KMS-11 (cell line): ENCODE measurements at regions not wholly inside any gene's neighbourhood (a gene's known extent, or its start where the extent isn't known, plus 50 kb on each side); places are given as distances from the start of the nearest gene placed in this dataset.

Experiments used
- H2AFZ ChIP-seq: fragments of 200-600 bp; sonication (generic); 2 replicates; pipeline ENCODE4 v1.6.1; 2016; ENCODE audit warnings: antibody characterized with exemption, mixed run types, low read depth
- H3K27ac ChIP-seq: fragments of 200-600 bp; sonication (generic); 2 replicates; pipeline ENCODE4 v1.6.1; 2016; ENCODE audit warnings: mild to moderate bottlenecking, mixed run types
- H3K27me3 ChIP-seq: fragments of 200-600 bp; sonication (generic); 2 replicates; pipeline ENCODE4 v1.6.1; 2017; ENCODE audit warnings: mild to moderate bottlenecking, low read depth, mixed run types, moderate library complexity; ENCODE audit not compliant: insufficient read depth
- H3K36me3 ChIP-seq: fragments of 200-600 bp; sonication (generic); 2 replicates; pipeline ENCODE4 v1.6.1; 2017; ENCODE audit warnings: mild to moderate bottlenecking, mixed run types; ENCODE audit not compliant: insufficient read depth
- H3K4me1 ChIP-seq: fragments of 200-600 bp; sonication (generic); 2 replicates; pipeline ENCODE4 v1.6.1; 2016; ENCODE audit warnings: mild to moderate bottlenecking, low read depth, mixed run types; ENCODE audit not compliant: poor library complexity, severe bottlenecking
- H3K4me2 ChIP-seq: fragments of 200-600 bp; sonication (generic); 2 replicates; pipeline ENCODE4 v1.7.0; 2016; ENCODE audit warnings: mild to moderate bottlenecking, mixed run types
- H3K4me3 ChIP-seq: fragments of 200-600 bp; sonication (generic); IDR thresholded peaks from 2 replicates; pipeline ENCODE4 v1.6.1; 2017; ENCODE audit warnings: low read depth, low read length, mixed read lengths; ENCODE audit not compliant: insufficient read depth
- H3K79me2 ChIP-seq: fragments of 200-600 bp; sonication (generic); 2 replicates; pipeline ENCODE4 v1.6.1; 2016; ENCODE audit warnings: low read depth, mixed run types; ENCODE audit not compliant: insufficient read depth
- H3K9ac ChIP-seq: fragments of 200-600 bp; sonication (generic); 2 replicates; pipeline ENCODE4 v1.6.1; 2016; ENCODE audit warnings: mild to moderate bottlenecking, mixed run types
- H4K20me1 ChIP-seq: fragments of 200-600 bp; sonication (generic); 2 replicates; pipeline ENCODE4 v1.6.1; 2016; ENCODE audit warnings: mild to moderate bottlenecking, mixed run types; ENCODE audit not compliant: insufficient read depth
- CTCF ChIP-seq: fragments of 200-600 bp; sonication (generic); conservative IDR thresholded peaks from 2 replicates; pipeline ENCODE4 v1.6.1; 2017; ENCODE audit warnings: low read depth, mild to moderate bottlenecking, antibody characterized with exemption, low read length, moderate library complexity, mixed read lengths

GRCh38 chr15:62498712-62499111 lies 333.6 kb upstream of the C2CD4B start:
- Histone ChIP-seq H3K27me3 (no peaks in the 10 kb centered on the region), H3K9ac (no peak overlapping the region), H4K20me1 (no peaks in the 10 kb centered on the region), H3K4me2 (no peak overlapping the region), H3K27ac (no peak overlapping the region), H3K36me3 (no peaks in the 10 kb centered on the region), H3K4me1 (no peaks in the 10 kb centered on the region), H3K4me3 (no peak overlapping the region), H2AFZ (no peak overlapping the region), H3K79me2 (no peaks in the 10 kb centered on the region)
- no peak for TF ChIP-seq CTCF

- no peaks in the 10 kb centered on the region for H3K27me3 ChIP-seq
- H3K4me1 ChIP-seq, result no peaks in the 10 kb centered on the region
- H3K4me2 ChIP-seq, result no peak overlapping the region
- H4K20me1 ChIP-seq, result no peaks in the 10 kb centered on the region
- no peak overlapping the region for H2AFZ ChIP-seq
- no peak for TF ChIP-seq CTCF
- H3K9ac ChIP-seq, result no peak overlapping the region
- no peak overlapping the region for H3K27ac ChIP-seq
- H3K79me2 ChIP-seq, result no peaks in the 10 kb centered on the region
- no peaks in the 10 kb centered on the region for H3K36me3 ChIP-seq
- H3K4me3 ChIP-seq, result no peak overlapping the region
Observed at GRCh38 chr15:62500325-62500724, 335.2 kb upstream of the C2CD4B start.

GRCh38 chr15:62502451-62502850 lies 337.4 kb upstream of the C2CD4B start:
- Histone ChIP-seq H4K20me1 (no peaks in the 10 kb centered on the region), H3K4me2 (no peak overlapping the region), H3K27me3 (no peaks in the 10 kb centered on the region), H3K4me1 (no peaks in the 10 kb centered on the region), H3K27ac (no peak overlapping the region), H3K9ac (no peak overlapping the region), H2AFZ (no peak overlapping the region), H3K79me2 (no peaks in the 10 kb centered on the region), H3K36me3 (no peaks in the 10 kb centered on the region), H3K4me3 (no peak overlapping the region)
- no peak for TF ChIP-seq CTCF

GRCh38 chr15:62503451-62503850 lies 338.4 kb upstream of the C2CD4B start:
- Histone ChIP-seq H3K4me3 (no peak overlapping the region), H3K9ac (no peak overlapping the region), H2AFZ (no peak overlapping the region), H3K27ac (no peak overlapping the region), H3K4me2 (no peak overlapping the region), H3K36me3 (no peaks in the 10 kb centered on the region), H4K20me1 (no peaks in the 10 kb centered on the region), H3K79me2 (no peaks in the 10 kb centered on the region), H3K27me3 (no peaks in the 10 kb centered on the region), H3K4me1 (no peaks in the 10 kb centered on the region)
- no peak for TF ChIP-seq CTCF

- no peak for TF ChIP-seq CTCF
- Histone ChIP-seq H3K4me2 (no peak overlapping the region), H3K27ac (no peak overlapping the region)
Observed at GRCh38 chr15:62505762-62506161, 340.7 kb upstream of the C2CD4B start.

More at GRCh38 chr15:62505762-62506161, 340.7 kb upstream of the C2CD4B start:
- H3K79me2 ChIP-seq, result no peaks in the 10 kb centered on the region
- H3K4me1 ChIP-seq, result no peaks in the 10 kb centered on the region
- H3K4me3 ChIP-seq, result no peak overlapping the region
- H3K27me3 ChIP-seq, result no peaks in the 10 kb centered on the region
- no peak overlapping the region for H2AFZ ChIP-seq
- no peak overlapping the region for H3K9ac ChIP-seq
- no peaks in the 10 kb centered on the region for H3K36me3 ChIP-seq
- no peaks in the 10 kb centered on the region for H4K20me1 ChIP-seq
